Raji (cell line): ENCODE measurements at regions not wholly inside any gene's neighbourhood (a gene's known extent, or its start where the extent isn't known, plus 50 kb on each side); places are given as distances from the start of the nearest gene placed in this dataset.

Experiments used
- POLR2A ChIP-seq: IDR thresholded peaks from 2 replicates; pipeline ENCODE4 v1.6.1; 2011; ENCODE audit warnings: low read depth, low read length, control low read depth; ENCODE audit not compliant: insufficient read depth

DNA sequence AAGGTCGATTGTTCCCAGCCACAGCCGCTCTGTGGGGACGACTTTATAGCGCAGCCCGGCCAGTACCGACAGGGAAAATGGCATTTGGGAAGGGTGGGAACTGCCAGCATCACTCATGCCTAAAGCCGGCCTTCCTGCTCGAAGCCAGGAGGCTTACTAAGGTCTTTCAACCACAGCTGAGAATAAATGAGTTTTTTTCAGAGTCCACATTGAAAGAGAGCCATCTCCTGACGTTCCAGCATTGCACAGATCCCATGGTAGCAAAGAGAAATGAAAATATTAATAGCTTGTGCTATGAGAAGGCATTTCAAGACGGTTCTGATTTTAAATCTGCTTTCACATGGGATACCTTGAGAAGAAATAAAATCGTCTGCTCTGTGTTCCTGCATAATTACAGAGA is 230.2 kb upstream of the IGF1R start:
- no peak for TF ChIP-seq POLR2A

GRCh38 chr15:98419173-98419780 is 229.1 kb upstream of the IGF1R start:
- no peak for TF ChIP-seq POLR2A

DNA sequence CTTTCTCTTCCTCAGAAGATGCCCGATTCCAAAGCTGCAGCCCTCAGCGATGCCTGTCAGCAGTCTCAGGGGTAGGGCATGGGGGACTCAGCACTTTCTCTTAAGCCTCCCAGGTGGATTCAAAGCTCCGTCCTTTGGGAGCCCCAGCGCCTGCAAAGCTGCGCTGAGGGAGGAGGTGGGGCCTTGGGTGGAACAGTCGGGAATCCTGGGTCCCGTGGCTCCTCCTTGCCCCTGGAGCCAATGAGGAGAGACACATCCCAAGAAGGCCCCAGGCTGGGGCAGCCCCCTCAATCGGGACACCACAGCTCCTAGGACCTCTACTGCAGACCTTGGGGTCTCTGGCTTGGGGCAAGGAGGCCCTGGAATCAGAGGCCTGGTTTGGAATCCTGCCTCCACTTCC is 227.5 kb upstream of the IGF1R start:
- no peak for TF ChIP-seq POLR2A

DNA sequence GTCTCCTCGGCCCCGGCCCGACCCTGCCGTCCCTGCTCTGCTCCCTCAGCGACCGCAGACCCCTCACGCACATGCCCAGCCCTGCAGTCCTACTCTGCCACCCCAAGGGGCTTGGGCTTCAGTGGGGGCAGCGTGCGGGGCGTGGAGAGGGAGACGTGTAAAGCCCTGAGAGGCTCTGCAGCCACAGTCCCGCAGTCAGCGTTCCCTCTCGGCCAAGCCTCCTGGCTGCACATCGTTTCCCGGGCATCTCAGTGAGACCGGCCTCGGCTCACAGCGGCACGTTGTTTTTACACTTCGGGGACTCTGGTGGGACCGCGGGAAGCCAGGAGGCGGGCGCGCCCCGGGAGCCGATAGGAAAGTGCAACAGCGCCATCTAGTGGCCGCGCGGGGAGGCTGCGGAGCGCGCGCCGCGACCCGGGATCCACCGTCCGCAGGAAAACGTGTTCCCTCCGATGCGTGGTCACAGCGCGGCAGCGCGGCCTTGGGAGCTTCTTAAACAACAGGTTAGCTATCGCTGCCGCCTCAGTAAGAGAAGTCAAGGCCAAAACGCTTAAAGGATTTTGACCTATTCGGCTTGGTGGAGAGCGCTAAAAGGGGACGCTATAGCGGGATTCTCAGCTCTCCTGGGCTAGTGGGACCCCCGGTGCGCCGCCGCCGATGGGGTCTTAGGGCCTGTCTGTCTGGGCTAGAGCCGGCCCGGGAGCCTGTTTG is 226.8 kb upstream of the IGF1R start:
- no peak for TF ChIP-seq POLR2A

GRCh38 chr15:98422130-98422478 is 226.2 kb upstream of the IGF1R start:
- no peak for TF ChIP-seq POLR2A

DNA sequence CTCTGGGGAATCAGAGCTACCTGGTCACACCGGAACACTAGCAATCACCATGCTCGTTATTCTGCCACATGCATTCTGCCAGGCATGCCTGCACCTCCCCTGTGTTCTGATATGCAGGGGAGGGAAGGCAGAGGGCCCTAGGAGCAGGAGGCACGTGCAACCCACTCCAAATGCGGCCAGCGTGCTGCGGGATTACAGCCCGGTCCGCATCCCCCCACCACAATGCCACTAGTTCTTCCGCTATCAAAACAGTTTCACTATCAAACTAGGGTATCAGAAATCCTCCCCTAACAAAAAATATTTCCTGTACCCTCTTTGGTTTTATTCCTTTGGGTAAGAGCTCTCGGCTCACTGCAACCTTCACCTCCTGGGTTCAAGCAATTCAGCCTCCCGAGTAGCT is 223.2 kb upstream of the IGF1R start:
- no peak for TF ChIP-seq POLR2A

DNA sequence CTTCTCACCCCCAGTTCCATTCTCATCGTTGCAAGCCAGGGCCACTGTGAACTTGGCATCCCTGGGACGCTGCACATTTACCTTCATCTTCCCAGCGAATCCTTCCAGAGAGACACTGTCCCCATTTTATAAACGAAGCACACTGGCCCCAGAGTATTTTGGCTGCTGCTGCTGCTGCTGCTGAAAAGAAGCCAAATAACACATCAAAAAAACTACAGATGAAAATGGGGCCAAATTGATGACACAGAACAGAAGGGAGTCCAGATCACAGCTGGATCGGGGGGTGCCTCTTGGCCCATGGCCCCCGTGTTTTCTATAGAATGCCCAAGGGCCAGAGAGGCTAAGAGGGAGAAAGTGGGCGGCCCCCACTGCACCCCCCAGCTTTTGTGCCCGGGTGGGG is 221.0 kb upstream of the IGF1R start:
- TF ChIP-seq POLR2A: no peak

- no peak for TF ChIP-seq POLR2A
These were observed 219.9 kb upstream of the IGF1R start for GRCh38 chr15:98428253-98428989.

- TF ChIP-seq POLR2A: no peak
These were observed 217.2 kb upstream of the IGF1R start for GRCh38 chr15:98431171-98431570.

DNA sequence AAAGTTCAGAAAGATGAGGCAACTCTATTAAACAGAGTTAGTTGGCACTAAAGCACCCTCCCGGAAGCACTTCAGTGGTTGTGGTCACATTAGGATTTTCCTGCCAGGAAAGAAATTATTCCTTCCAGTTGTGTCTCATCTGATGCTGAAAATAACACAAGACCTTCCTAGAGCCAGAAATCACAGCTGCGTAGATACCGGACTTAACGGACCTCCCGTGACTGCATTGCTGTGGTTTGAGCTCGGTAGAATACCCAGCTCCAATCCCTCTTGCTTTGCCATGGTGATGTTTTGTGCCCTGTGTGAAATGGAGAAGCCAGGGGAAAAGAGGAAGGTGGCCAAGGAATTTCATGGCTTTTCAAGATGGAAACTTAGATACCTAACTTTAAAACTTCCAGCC is 215.0 kb upstream of the IGF1R start:
- TF ChIP-seq POLR2A: no peak

- no peak for TF ChIP-seq POLR2A
These were observed 214.5 kb upstream of the IGF1R start for GRCh38 chr15:98433856-98434255.

DNA sequence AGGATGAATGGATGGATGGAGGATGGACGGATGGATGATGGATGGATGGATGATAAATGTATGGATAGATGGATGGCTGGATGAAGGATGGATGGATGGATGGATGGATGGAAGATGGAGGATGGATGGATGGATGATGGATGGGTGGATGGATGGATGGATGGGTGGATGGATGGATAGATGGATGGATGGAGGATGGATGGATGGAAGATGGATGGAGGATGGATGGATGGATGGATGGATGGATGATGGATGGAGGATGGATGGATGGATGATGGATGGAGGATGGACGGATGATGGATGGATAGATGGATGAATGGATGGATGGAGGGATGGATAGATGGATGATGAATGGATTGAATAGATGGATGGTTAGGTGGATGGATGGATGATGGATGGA is 210.6 kb upstream of the IGF1R start:
- TF ChIP-seq POLR2A: no peak

- no peak for TF ChIP-seq POLR2A
These were observed 210.0 kb upstream of the IGF1R start for GRCh38 chr15:98438326-98438725.

DNA sequence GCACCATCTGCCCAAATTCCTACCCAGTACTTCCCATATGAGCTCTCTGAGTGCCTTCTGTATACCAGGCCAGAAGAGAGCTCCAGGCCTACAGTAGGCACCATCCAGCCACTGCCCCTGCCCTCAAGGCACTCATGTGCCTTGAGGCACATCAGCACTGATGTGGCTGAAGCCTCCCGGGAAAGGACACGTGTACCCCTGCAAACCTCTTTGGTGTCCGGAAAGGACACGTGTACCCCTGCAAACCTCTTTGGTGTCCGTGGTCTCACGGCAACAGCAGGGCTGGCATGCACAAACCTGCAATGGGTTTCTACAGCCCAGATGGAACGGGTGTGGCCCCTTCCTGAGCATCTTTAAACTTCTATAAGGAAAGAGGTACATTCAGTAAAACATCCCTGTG is 209.4 kb upstream of the IGF1R start:
- no peak for TF ChIP-seq POLR2A

- TF ChIP-seq POLR2A: no peak
These were observed 208.8 kb upstream of the IGF1R start for GRCh38 chr15:98439523-98439942.

DNA sequence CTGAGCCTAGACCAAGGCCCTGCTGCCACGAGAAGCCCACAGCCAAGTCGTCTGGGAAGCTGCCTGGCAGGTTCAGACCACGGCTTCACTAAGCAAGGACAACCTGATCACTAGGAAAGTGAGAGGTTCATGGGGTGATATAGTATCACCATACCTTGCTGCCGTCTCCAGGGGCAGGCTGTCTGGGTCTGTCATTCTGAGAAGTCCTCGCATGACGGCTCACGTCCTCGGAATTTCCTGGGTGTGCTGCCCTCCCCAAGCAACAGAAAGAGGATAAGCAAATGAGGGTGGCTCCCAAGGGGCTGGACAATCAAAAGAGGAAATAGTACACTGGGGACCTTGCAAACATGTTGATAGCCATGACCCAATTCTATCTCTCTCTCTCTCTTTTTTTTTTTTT is 207.4 kb upstream of the IGF1R start:
- no peak for TF ChIP-seq POLR2A
